HG02588 (cell line): ENCODE measurements at regions not wholly inside any gene's neighbourhood (a gene's known extent, or its start where the extent isn't known, plus 50 kb on each side); places are given as distances from the start of the nearest gene placed in this dataset.

Experiments used
- ATAC-seq: cut with Tn5 transposase; IDR thresholded peaks from one replicate; pipeline ENCODE4 v1.9.1; 2021; ENCODE audit warnings: mild to moderate bottlenecking, moderate library complexity; ENCODE audit not compliant: unreplicated experiment

GRCh38 chr17:36727052-36727451 is 125.7 kb downstream of the MRM1 start:
- ATAC-seq, result no peak

DNA sequence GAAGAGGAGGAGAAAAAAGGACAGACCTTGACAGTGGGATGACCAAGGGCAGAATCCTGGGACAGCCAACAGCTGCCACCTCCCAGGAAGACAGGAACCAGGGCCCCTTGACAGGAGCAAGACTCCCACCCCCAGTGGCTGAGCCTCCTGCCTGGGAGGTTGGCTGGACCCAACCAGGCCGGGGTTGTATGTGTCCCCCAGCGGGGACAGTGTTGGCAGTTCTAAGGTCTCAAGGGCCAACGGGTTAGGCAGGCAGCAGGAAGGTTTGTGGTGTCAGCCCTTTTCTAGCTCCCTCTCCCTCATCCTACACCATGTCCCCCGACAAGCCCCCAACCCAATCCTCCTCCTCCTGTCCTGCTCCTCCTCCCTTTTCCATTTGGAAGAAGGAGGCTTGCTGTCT is 126.2 kb downstream of the MRM1 start:
- no peak for ATAC-seq

GRCh38 chr17:36728030-36728991 is 126.9 kb downstream of the MRM1 start:
- ATAC-seq, result no peak

DNA sequence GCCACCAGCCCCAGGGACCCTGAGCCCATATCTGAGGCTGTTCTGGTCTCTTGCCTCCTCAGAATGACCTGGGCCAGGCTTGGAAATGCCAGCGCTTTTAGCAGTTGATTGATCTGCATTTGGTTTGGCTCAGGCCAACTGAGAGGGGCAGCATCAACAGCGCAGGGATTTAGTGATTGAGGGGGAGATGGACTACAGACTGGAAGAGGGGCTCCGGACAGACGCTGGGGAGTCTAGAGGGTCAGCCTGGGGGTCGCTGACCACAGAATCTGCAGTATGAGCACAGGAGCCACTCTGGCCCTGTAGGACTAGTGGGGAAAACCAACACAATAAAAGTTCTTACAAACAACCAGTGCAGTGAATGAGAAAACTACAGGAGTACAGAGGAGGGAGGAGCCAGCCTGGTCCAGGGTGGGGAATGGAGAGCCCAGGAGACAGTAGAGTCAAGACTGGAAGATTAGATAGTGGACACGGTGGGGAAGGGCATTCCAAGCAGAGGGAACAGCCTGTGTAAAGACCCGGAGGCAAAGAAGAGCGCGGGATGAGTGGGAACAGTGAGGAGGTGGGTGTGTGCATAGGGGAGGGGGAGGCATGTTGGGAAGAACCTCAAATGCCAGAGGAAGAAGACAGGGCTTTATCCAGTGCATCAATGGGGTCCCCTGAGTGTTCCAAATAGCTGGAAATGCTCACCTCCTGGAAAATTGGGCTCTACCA is 128.9 kb downstream of the MRM1 start:
- no peak for ATAC-seq

GRCh38 chr17:36730857-36731490 is 129.6 kb downstream of the MRM1 start:
- ATAC-seq, result no peak

DNA sequence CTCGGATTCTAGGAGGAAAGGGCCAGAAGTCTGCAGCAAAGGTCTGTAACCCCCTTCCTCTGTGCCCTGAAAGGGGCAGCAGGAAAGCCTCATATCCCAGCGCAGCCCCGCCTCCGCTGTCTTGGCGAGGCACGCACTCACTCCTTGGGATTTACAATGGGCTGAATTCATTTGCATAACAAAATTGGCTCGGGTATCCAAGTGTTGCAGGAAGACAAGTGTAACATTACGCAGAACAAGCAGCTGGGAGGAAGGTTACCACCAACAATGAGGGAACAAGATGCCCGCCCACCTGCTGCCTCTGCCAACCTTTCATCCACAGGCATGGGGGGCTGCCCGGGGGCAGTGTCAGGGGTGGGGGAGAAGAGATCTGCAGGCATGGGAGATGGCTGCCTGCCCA is 130.4 kb downstream of the MRM1 start:
- no peak for ATAC-seq

GRCh38 chr17:36732351-36732750 is 131.0 kb downstream of the MRM1 start:
- no peak for ATAC-seq

DNA sequence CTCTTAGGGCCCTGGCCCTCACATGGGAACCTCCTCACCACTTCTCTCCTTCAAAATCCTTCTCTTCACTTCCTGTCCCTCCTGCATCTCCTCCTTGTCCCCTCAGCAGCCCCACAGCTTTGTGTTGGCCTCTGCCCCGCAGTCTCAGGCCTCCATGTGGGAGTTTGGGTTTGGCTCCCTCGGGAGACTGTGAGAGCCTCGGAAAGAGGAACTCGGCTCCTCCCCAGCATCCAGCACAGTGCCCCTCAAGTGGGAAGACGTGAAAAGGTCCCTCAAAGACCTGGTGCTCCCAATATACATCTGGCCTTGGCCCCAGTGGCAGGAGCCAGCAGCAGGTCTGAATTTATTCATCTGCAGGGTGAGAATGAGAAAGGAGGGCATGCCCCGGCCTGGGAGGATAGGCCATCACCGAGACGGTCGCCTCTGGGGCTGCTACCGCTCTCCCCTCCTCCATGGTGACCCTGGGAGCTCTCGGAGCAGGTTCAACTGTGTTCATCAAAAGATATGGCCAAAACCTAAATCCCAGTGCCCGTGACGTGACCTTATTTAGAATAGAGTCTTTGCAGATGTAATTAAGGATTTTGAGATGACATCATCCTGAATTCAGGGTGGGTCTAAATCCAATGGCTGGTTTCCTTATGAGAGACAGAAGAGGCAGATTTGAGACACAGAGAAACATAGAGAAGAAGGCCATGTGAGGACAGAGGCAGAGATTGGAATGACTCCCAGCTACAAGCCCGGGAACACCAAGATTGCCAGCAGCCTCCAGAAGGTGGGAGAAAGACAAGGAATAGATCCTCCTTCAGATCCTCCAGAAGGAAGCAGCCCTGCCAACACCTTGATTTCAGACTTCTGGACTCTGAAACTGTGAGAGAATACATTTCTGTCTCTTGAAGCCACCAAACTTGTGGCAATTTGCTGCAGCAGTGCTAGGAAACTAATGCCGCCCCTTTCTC is 135.1 kb downstream of the MRM1 start:
- ATAC-seq, result no peak

- no peak for ATAC-seq
Measured at GRCh38 chr17:36739208-36739607, 137.8 kb downstream of the MRM1 start.

DNA sequence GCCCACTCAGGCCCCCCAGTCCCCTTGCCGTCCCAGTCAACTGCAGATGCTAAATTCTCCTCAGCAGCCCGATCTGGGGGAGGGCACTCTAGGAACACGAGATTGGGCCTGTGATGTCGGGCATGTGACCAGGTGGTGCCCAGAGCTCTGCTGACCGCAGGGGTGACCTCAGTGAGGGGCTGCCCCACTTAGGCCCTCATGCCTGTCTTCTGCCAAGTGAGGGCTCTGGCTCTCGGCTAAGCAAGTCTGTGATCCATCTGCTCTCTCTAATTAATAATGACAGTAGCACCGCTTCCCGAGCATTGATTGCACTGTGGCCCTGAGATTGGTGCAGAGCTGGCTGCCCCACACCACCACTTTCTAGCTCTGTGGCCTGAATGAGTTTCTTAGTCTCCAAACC is 138.8 kb downstream of the MRM1 start:
- ATAC-seq, result no peak

DNA sequence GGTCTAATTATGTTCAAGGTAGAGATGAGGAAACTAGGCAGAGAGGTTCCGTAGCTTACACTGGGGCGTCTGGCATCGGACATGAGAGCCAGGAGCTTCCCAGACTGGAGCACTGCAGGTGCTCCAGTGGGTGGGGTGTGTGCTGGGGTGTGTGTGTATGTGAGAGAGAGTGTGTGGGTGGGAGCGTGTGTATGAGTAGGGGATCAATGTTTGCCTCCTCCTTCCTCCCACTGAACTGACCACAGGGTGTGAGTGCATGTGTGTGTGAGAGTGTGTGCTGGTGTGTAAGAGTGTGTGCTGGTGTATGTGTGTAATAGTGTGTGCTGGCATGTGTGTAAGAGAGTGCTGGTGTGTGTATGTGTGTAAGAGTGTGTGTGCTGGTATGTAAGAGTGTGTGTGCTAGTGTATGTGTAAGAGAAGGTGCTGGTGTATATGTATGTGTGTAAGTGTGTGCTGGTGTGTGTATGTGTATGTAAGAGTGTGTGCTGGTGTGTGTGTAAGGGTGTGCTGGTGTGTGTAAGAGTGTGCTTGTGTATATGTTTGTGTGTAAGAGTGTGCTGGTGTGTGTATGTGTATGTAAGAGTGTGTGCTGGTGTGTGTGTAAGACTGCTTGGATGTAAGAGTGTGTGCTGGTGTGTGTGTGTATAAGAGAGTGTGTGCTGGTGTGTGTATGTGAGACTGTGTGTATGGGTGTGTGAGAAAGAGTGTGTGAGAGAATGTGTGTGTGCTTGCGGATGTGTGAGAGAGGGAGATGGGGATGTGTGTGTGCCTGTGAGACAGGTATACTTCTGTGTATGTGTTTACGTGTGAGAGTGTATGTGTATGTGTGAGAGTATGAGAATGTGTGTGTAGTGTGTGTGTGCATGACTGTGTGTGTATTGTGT is 139.9 kb downstream of the MRM1 start:
- ATAC-seq, result no peak

- no peak for ATAC-seq
Measured at GRCh38 chr17:36742267-36743000, 141.1 kb downstream of the MRM1 start.

GRCh38 chr17:36743130-36743529 is 141.7 kb downstream of the MRM1 start:
- ATAC-seq, result no peak

DNA sequence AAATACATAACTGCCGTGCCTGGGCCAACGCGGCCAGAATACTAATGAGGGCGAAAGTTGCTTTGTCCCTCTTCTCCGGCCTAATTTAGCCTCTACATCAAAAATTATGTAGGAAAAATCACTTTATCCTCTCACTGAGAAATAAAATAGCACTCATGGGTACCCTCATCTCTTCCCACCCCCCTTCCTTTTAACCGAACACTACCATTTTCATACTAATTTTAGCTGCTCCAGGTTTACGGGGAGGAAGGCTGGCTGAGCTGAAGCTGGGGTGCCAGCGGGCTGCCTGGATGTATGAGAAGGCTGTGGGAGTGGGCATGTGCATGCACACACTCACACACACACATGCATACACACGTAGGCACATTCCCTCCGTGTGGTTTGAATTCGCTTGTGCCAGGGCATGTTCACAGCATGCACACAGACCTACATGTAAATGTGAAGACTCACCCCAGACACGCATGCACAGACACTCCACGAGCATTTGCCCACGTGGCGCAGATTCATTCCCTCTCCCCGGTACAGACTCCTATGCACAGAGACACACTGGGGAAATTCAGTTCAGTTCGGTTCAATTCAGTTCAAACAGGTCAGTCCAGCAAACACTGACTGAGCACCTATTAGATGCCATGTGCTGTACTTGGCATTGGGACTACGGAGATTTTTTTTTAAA is 145.1 kb downstream of the MRM1 start:
- no peak for ATAC-seq

DNA sequence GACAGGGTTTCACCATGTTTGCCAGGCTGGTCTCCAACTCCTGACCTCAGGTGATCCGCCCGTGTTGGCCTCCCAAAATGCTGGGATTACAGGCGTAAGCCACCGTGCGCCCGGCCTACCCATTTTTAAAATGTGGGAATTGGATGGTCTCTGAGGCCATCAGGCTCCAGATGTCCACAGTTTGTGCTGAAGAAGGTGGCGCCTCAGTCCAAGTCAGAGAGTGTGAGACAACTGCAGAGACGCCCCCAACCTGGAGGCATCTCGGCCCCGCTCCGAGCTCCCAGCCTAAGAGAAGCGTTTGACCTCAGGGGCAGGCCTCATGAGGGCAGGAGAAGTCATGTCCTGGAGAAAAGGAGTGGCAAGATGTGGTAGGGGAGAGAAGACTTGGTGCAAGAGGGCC is 146.5 kb downstream of the MRM1 start:
- no peak for ATAC-seq

DNA sequence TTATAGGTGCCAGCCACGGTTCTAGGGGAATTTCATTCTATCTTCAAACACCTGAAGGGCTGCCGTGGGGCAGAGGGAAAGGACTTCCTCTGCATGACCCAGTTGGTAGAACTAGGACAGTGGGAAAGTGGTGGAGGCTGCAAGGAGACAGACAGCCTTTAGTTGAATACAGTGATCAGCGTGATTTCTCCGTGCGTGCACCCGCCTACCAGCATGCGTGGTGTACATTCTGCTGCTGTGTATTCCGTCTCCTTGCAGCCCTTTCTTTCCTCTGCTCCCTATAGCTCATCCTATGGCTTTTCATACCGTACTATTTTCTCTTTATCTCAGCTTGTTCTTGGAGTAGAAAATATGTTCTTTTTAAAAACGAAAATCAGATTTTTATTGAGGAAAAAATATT is 146.9 kb downstream of the MRM1 start:
- ATAC-seq, result no peak

GRCh38 chr17:36749493-36749892 is 148.1 kb downstream of the MRM1 start:
- ATAC-seq, result no peak

DNA sequence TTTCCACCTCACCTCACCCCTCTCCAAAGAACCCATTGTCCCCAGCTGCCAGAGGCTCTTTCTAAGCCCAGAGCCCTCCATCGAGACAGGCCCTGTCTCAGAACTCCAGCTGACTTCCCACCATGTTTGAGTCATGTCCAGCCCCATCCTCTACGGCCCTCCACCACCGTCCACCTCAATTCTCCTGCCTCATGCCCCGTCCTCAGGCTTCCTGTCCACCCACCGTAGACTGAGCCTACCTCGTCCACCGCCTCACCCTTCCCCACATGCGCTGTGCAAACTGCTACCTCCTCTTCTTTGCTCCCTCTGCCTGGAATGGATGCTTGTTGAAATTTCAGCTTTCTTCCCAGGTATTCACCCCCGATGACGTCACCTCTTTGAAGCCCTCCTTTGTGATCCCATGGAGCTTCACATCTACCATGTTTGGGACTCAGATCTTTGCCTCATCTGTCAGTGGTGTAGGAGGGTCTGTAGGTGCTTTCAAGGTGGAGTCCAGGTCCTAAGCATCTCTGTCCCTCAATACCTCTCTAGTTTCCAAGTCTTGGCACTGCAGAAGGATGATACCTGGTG is 149.0 kb downstream of the MRM1 start:
- ATAC-seq, result no peak
